Cardiac fibroblast (primary cell): ENCODE measurements at regions not wholly inside any gene's neighbourhood (a gene's known extent, or its start where the extent isn't known, plus 50 kb on each side); places are given as distances from the start of the nearest gene placed in this dataset.

Experiments used
- DNase-seq, 2 donors: peaks; one replicate each; pipeline versions ENCODE4 v3.0.0 to v3.0.0-alpha.2; 2010; ENCODE audit warnings: low read depth in 2 of 2
- H3K4me3 ChIP-seq, 2 donors: replicated peaks in 1 of 2; 1 replicate in 1 of 2; 2 replicates in 1 of 2; pipeline ENCODE4 v1.5.1; 2011; ENCODE audit warnings: low read depth in 2 of 2, low read length in 2 of 2, mild to moderate bottlenecking in 2 of 2, moderate library complexity in 1 of 2
- CTCF ChIP-seq: IDR thresholded peaks from one replicate; pipeline ENCODE4 v1.5.1; 2011; ENCODE audit warnings: low read depth, mild to moderate bottlenecking, low read length, inconsistent platforms

GRCh38 chr4:20043991-20044390, 207.7 kb upstream of the SLIT2 start:
- no peak for TF ChIP-seq CTCF
- DNase-seq: peak in 1 of 2 donors; percentile 35
- no peak overlapping the region for H3K4me3 ChIP-seq

DNA sequence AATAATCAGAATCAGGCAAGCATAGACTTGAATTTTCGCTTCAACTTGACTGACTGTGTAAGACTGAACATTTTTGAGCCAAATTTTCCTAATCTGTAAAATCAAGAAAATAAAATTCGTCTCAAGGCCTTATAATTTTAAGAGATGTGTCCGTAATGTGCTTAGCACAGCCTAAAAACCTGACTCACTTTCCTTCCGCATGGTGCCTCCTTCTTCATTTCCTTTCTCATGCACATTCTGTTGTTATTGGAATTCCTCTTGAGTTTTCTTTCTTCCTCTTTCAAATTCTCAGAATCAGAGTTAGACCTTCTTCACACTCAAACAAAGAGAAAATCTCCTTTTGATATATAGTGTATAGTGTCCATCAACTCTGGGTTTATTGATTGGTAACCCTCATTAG, 208.9 kb upstream of the SLIT2 start:
- TF ChIP-seq CTCF: no peak
- no peak for DNase-seq
- H3K4me3 ChIP-seq: no peak overlapping the region

- H3K4me3 ChIP-seq: no peak overlapping the region
- DNase-seq: no peak
- TF ChIP-seq CTCF: no peak
These were observed 209.8 kb upstream of the SLIT2 start for GRCh38 chr4:20041839-20042407.

DNA sequence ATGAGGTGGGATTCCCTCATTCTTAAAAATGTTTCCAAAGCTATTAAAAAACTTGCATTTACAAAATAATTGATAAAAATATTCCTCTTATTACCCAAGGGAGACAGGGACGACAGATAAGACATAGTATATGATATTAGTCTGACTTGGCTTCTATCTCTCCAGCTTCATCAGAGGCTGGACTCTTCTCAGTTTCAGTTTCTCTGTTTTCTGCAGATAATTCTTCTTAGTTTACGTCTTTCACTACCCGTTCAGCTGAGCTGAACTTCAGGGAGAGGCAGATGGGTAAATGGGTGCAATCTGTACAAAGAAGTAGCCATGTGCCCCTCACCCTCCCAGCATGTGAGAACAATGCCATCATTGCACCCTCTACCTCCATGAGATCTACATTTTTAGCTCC, 214.0 kb upstream of the SLIT2 start:
- no peak overlapping the region for H3K4me3 ChIP-seq
- TF ChIP-seq CTCF: no peak
- DNase-seq: peak in 1 of 2 donors; percentile 6

DNA sequence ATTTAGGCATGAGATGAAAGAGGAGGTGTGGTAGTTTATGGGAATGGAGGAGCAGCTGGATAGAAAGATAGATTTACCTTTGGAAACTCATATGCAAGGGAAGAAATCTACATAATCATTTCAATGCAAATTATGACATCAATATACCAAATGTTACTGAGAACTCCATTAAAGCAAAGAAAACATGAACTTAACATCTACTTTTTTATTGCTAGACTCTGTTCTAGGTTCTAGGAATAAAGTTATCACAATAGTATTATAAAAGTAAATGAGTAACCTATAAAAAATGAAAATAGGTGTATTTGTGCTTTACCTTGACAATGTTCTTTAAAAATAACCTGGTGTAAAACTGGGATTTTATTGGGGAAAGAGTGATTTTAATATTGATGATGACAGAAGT, 221.6 kb upstream of the SLIT2 start:
- TF ChIP-seq CTCF: no peak
- DNase-seq: no peak
- H3K4me3 ChIP-seq: no peak overlapping the region

- peak in 1 of 2 donors; percentile 76 for DNase-seq
These were observed 223.1 kb upstream of the SLIT2 start for GRCh38 chr4:20028645-20029044.

More at GRCh38 chr4:20028645-20029044, 223.1 kb upstream of the SLIT2 start:
- no peak for TF ChIP-seq CTCF
- H3K4me3 ChIP-seq: no peak overlapping the region
